Right atrium auricular region (tissue), 2 donors: ENCODE measurements at regions not wholly inside any gene's neighbourhood (a gene's known extent, or its start where the extent isn't known, plus 50 kb on each side); places are given as distances from the start of the nearest gene placed in this dataset.

Source experiments
- DNase-seq: peaks from one replicate; pipeline ENCODE4 v3.0.0-alpha.2; 2019; ENCODE audit warnings: low spot score
- H3K27ac ChIP-seq, 2 donors: fragments of 200-600 bp; sonication (generic); 1 replicate in 1 of 2; 2 replicates in 1 of 2; pipeline ENCODE4 v1.5.1; 2016 to 2019
- H3K27me3 ChIP-seq, 2 donors: fragments of 200-600 bp; sonication (generic); one replicate each; pipeline versions ENCODE4 v1.5.1 to v1.6.0; 2017 to 2019
- H3K36me3 ChIP-seq: fragments of 200-600 bp; sonication (generic); one replicate; pipeline ENCODE4 v1.5.1; 2016
- H3K4me1 ChIP-seq, 2 donors: fragments of 200-600 bp; sonication (generic); one replicate each; pipeline versions ENCODE4 v1.5.1 to v1.6.0; 2017 to 2019
- H3K4me3 ChIP-seq, 2 donors: fragments of 200-600 bp; sonication (generic); 1 replicate in 1 of 2; 2 replicates in 1 of 2; pipeline ENCODE4 v1.5.1; 2017 to 2019; ENCODE audit warnings: mild to moderate bottlenecking in 1 of 2, moderate library complexity in 1 of 2
- H3K9me3 ChIP-seq, 2 donors: fragments of 200-600 bp; sonication (generic); one replicate each; pipeline ENCODE4 v1.5.1; 2019
- CTCF ChIP-seq, 2 donors: fragments of 200-600 bp; sonication (generic); IDR thresholded peaks; one replicate each; pipeline ENCODE4 v1.5.1; 2019; ENCODE audit warnings: antibody characterized with exemption in 2 of 2

- H3K27ac ChIP-seq: no peak overlapping the region
- no peak for TF ChIP-seq CTCF (IDR thresholded peaks at IDR 0.05)
- H3K36me3 ChIP-seq: no peaks in the 10 kb centered on the region
- no peak for DNase-seq
- H3K9me3 ChIP-seq: no peaks in the 10 kb centered on the region
- H3K4me3 ChIP-seq: no peak overlapping the region
- peaks cover 0 to 9% of the 10 kb centered on the region in 2 donors for H3K4me1 ChIP-seq
- H3K27me3 ChIP-seq: no peaks in the 10 kb centered on the region
These were observed 80.8 kb upstream of the NPVF start for GRCh38 chr7:25308906-25309705.

- Histone ChIP-seq H3K27me3 (no peaks in the 10 kb centered on the region), H3K9me3 (no peaks in the 10 kb centered on the region), H3K27ac (no peak overlapping the region), H3K4me3 (no peak overlapping the region), H3K36me3 (no peaks in the 10 kb centered on the region), H3K4me1 (peaks cover 0 to 5% of the 10 kb centered on the region in 2 donors)
- no peak for TF ChIP-seq CTCF (IDR thresholded peaks at IDR 0.05)
- DNase-seq: no peak
These were observed 82.6 kb upstream of the NPVF start for GRCh38 chr7:25310896-25311295.

GRCh38 chr7:25311346-25311745, 83.1 kb upstream of the NPVF start:
- no peak for DNase-seq
- peaks cover 0 to 5% of the 10 kb centered on the region in 2 donors for H3K4me1 ChIP-seq
- no peak overlapping the region for H3K27ac ChIP-seq
- no peaks in the 10 kb centered on the region for H3K27me3 ChIP-seq
- no peaks in the 10 kb centered on the region for H3K36me3 ChIP-seq
- H3K9me3 ChIP-seq: no peaks in the 10 kb centered on the region
- H3K4me3 ChIP-seq: no peak overlapping the region
- TF ChIP-seq CTCF (IDR thresholded peaks at IDR 0.05): no peak

DNA sequence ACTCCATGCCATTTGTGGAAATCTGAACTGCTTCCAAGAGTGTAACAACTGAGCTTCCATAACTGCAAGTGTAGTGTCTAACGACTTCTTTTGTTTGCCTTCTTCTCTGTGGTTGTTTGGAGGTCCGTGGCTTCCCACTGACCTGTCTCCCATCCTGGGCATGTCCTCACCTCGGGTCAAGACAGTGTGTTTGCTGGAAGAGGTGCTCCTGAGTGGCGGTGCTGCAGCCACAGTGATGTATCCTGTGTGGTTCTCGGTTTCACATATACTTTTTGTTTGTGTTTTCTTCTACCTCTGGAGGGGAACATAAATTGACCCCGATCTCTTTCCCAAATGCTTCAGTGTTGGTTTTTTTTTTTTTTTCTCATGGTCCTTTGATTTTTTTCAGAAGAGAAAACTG, 84.7 kb upstream of the NPVF start:
- H3K4me1 ChIP-seq: peaks cover 0 to 5% of the 10 kb centered on the region in 2 donors
- no peaks in the 10 kb centered on the region for H3K9me3 ChIP-seq
- no peak overlapping the region for H3K27ac ChIP-seq
- TF ChIP-seq CTCF (IDR thresholded peaks at IDR 0.05): no peak
- no peak overlapping the region for H3K4me3 ChIP-seq
- no peaks in the 10 kb centered on the region for H3K36me3 ChIP-seq
- H3K27me3 ChIP-seq: no peaks in the 10 kb centered on the region
- no peak for DNase-seq

DNA sequence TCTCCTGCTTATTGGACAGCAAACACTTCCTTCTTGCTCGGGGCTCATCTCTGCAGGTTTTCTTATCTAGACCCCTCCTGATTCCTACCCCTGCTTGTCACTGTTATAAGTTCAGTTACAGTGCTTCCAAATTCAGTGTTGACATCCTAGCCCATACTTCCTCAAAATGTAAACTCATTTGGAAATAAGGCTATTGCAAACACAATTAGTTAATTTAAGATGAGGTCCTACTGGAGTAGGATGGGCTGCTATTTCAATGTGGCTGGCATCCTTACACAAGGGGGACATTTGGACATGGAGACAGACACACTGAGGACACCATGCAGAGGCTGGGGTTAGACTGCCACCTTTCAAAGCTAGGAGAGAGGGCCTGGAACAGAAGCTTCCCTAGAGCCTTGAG, 85.2 kb upstream of the NPVF start:
- no peak overlapping the region for H3K27ac ChIP-seq
- no peaks in the 10 kb centered on the region for H3K9me3 ChIP-seq
- peaks cover 0 to 5% of the 10 kb centered on the region in 2 donors for H3K4me1 ChIP-seq
- no peak for TF ChIP-seq CTCF (IDR thresholded peaks at IDR 0.05)
- H3K36me3 ChIP-seq: no peaks in the 10 kb centered on the region
- DNase-seq: no peak
- H3K27me3 ChIP-seq: no peaks in the 10 kb centered on the region
- H3K4me3 ChIP-seq: no peak overlapping the region
